ENCODE measurements at regions not wholly inside any gene's neighbourhood (a gene's known extent, or its start where the extent isn't known, plus 50 kb on each side); places are given as distances from the start of the nearest gene placed in this dataset.

- TF ChIP-seq CTCF (IDR thresholded peaks at IDR 0.05) = no peak
- no peak for TF ChIP-seq POLR2A (IDR thresholded peaks at IDR 0.05)
These were observed 84.5 kb downstream of the RND3 start for GRCh38 chr2:150402953-150403352.

Data from lower leg skin (tissue), 3 donors.